ENCODE measurements at regions not wholly inside any gene's neighbourhood (a gene's known extent, or its start where the extent isn't known, plus 50 kb on each side); places are given as distances from the start of the nearest gene placed in this dataset.

DNA sequence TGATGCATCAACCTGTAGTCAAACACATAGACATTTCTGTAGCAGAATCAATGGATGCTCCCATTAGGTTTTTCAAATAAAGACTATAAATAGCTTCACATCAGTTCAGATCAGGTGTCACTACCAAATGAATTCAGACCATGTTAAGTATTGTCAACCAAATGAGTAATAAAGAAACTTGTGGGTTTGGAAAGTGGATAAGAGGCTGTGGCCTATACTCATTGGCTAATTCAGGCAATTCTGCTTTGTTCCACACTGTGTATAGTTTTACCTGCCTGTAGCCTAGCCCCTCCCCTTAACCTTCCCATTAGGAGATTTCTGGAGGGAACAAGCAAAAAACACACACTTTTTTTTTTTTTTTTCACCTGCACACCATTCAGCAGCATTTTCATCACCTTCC is 321.2 kb downstream of the HLX start:
- DNase-seq (ENCODE audit: low read depth in 2 of 2), result no peak

- no peak for DNase-seq (ENCODE audit: low read depth in 2 of 2)
Observed at GRCh38 chr1:221201773-221202172, 322.5 kb downstream of the HLX start.

DNA sequence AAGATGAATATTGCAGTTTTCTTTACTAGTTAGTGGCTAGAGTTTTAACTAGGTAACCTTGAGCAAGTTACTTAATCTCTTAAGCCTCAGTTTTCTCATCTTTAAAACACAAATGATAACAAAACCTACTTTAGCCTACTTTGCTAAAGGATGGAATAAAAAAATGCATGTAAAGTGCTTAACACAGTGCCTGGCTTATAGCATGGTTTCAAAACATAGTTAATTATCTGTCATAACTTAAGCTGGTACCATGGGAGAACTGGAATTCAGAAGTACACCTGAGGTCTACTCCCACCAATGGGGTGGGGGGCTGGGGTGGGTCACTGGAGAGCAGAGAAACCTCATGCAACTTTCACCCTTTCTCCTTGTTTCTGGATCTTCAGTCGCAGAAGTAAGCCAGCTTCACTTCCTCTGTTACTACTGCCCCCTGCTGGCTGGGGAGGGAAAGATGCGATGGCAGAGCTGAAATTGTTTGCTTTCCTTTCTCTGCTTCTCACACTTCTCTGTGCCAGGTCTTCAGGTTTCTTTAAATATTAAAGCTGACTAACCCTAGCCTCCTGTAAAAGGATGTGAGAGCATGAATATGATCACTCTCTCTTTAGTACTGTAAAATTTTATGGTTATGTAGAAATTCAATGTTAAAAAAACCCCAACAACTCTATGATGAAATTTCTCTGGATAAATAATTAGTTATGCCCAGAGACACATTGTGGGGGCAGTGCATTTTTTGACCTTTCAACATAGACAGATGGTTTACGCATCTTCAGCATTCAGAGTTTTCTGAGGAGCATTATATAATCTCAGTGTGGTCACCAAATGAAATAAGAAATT is 324.2 kb downstream of the HLX start:
- DNase-seq (ENCODE audit: low read depth in 2 of 2), result peak; percentile 42 to 46

DNA sequence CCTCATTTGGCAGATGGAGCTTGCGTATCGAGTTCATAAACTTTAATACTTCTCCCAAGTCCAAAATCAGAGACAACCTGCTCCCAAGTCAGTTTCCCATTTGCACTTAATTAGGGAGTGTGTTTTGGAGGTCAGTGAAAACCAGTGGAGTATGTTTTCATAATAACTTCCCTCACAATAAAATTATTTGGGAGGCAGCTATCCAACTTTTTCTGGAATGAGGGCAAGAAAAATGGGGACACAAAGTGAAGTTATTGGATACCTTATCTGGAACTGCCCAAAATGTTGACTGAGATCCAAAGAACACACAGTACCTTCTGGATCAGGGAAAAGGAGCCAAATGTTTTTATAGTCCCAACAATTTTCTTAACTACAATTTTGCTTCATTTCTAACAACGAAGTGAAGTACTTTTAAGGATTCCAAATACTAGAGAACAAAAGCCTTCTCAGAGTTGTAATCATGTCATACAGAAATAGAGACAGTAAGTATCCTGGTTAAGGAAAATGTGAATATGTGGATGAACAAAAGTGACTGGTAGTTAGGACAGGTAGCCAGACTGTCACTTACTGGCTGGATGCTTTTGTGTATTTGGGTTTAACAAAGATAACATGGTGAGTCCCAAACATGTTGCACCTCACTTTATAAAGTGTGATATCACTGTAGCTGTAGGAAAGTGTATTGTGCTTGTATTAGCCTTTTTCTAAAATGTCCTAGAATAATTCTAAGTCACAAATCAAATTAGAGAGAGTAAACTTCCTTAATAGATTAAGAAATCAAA is 325.0 kb downstream of the HLX start:
- DNase-seq (ENCODE audit: low read depth in 2 of 2), result no peak

- DNase-seq (ENCODE audit: low read depth in 2 of 2), result no peak
Observed at GRCh38 chr1:221206076-221206475, 326.8 kb downstream of the HLX start.

DNA sequence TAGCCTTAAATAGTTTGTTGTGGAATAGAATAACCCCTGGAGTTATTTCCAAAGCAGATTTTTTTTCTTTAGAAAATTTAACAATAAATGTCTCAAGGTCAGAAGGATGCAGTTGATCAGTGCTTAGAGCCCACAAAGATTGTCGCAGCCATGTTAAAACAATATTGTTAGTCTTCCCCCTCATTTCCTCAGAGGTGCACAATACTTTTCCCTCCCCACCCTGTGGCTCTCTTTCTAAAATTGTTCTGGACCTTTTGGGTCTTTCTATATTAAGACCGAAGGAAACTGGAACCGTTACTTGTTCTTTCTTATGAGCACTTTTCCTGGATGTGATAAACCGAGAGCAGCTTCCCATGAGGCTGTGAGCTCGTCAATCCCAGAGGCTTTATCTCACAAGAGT is 333.7 kb downstream of the HLX start:
- no peak for DNase-seq (ENCODE audit: low read depth in 2 of 2)

- DNase-seq (ENCODE audit: low read depth in 2 of 2), result peak; percentile 15 to 21
Observed at GRCh38 chr1:221217029-221217428, 337.8 kb downstream of the HLX start.

DNA sequence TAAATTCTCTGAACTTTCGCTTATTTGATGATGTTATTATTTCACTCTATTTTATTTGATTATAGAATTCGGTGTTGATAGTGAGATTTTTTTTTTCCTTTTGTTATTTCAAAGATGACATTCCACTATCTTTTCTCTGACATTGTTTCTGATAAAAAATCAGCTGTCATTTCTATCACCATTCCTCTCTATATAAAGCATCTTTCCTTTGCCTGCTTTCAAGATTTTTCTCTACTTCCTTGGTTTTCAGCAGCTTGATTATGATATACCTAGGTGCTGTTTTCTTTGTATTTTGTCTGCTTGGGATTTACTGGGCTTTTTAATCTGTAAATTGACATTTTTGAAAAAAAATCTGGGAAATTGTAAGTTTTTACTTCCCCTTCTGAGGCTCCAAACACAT is 344.0 kb downstream of the HLX start:
- DNase-seq (ENCODE audit: low read depth in 2 of 2), result no peak

GRCh38 chr1:221227460-221227859 is 348.2 kb downstream of the HLX start:
- no peak for DNase-seq (ENCODE audit: low read depth in 2 of 2)

GRCh38 chr1:221227872-221228337 is 348.7 kb downstream of the HLX start:
- no peak for DNase-seq (ENCODE audit: low read depth in 2 of 2)

GRCh38 chr1:221228594-221228993 is 349.4 kb downstream of the HLX start:
- no peak for DNase-seq (ENCODE audit: low read depth in 2 of 2)

DNA sequence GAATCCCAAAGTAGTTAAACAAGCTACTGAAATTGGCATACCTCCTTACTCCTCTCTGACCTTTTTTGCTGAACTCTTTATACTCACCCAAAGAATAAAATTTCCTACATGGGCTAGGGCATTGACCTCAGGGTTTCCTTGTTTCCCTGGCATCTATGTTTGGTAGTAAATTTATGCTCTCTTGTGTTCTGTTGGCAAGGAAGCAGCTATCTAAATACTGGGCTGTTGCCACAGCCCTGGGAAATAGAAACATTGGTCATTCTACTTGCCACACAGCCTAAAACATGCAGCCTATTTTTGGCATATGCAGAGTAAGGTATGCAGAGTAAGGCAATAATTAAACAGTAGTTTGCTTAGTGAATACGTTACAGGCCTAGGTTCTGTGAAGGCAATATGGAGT is 351.4 kb downstream of the HLX start:
- no peak for DNase-seq (ENCODE audit: low read depth in 2 of 2)

GRCh38 chr1:221234791-221235190 is 355.5 kb downstream of the HLX start:
- DNase-seq (ENCODE audit: low read depth in 2 of 2), result no peak

GRCh38 chr1:221237587-221237986 is 358.3 kb downstream of the HLX start:
- no peak for DNase-seq (ENCODE audit: low read depth in 2 of 2)

- DNase-seq (ENCODE audit: low read depth in 2 of 2), result no peak
Observed at GRCh38 chr1:221239181-221239580, 359.9 kb downstream of the HLX start.

DNA sequence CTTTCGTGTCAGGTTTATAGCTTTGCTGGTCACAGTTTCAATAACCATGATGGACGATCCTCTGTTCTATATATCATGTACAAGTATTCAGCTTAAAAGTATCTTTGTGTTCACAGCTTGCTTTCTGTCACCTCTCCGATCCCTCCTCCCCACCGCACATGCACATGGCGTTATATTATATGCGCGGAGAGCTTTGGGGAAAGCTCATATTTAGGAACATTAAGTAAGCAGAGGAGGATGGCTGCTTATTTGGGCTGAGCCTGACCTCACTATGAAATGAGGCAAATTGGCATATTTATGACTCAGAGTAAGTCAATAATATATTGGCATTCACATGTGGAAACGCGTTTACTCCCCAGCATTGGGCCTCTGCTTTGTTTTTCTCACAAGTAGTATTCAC is 360.5 kb downstream of the HLX start:
- DNase-seq (ENCODE audit: low read depth in 2 of 2), result no peak

GRCh38 chr1:221240690-221241089 is 361.4 kb downstream of the HLX start:
- DNase-seq (ENCODE audit: low read depth in 2 of 2), result no peak

GRCh38 chr1:221241157-221241556 is 361.9 kb downstream of the HLX start:
- DNase-seq (ENCODE audit: low read depth in 2 of 2), result no peak

- DNase-seq (ENCODE audit: low read depth in 2 of 2), result no peak
Observed at GRCh38 chr1:221241592-221241991, 362.3 kb downstream of the HLX start.

- no peak for DNase-seq (ENCODE audit: low read depth in 2 of 2)
Observed at GRCh38 chr1:221246067-221246466, 366.8 kb downstream of the HLX start.

DNA sequence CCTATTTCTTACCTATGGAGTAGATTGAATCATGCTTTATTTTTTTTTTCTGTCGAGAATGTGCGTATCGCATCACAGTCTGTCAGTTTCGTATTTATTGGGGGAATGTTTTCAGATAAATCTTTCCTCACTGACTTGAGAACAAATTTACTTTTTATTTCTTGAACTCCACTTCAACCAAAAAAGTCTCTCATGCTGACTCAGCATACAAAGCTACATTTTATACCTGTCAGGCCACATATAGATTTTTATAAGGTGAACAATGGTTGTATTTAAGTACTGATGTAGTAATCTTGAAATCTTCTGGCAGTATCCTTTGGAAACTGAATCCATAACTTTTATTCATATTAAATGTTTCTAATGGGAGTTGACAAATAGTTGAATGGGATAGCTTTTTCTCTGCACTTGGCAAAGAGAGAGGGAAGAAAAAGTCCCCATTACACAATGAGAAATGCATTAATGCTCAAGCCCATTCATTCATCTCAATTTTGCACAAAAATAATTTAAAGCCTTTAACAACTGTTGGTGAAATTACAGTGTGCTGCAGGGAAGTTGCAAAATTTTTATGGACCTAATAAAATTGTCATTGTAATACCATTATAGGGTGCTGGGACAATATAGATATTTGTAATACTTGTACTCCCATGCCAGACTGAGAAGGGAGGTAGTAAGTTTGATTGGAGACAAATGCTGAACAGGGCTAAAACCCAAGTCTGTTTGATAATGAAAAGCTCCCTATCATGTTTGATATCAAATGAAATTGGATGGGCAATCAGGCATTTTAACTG is 367.6 kb downstream of the HLX start:
- DNase-seq (ENCODE audit: low read depth in 2 of 2), result no peak

DNA sequence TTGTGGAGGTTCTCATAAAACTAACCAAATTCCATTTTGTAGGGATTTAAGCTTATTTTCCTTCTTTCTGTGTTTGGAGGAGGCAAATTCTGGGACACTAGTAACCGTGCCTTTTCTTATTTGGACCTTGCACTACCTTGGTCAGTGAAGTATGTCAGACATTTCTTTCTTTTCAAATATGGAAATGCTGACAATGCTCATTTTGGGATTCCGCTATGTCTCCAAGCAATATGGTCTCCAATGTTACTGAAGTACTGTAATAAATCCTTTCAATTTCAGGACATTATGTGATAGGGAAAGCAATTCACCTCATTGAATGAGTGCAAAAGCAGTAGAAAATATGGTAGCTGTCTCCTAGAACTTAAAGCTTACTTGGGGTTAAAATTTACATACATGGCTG is 372.3 kb downstream of the HLX start:
- no peak for DNase-seq (ENCODE audit: low read depth in 2 of 2)

All from fibroblast of skin of left biceps (primary cell).